GM12874 (cell line): ENCODE measurements at regions not wholly inside any gene's neighbourhood (a gene's known extent, or its start where the extent isn't known, plus 50 kb on each side); places are given as distances from the start of the nearest gene placed in this dataset.

Experiments used
- TF ChIP-seq, protein P1 (sequence below): IDR thresholded peaks from 2 replicates; pipeline ENCODE4 v1.5.1; 2011; ENCODE audit warnings: low read depth, mild to moderate bottlenecking, control low read depth, low read length, moderate library complexity; ENCODE audit not compliant: insufficient read depth

- TF ChIP-seq, protein P1, sequence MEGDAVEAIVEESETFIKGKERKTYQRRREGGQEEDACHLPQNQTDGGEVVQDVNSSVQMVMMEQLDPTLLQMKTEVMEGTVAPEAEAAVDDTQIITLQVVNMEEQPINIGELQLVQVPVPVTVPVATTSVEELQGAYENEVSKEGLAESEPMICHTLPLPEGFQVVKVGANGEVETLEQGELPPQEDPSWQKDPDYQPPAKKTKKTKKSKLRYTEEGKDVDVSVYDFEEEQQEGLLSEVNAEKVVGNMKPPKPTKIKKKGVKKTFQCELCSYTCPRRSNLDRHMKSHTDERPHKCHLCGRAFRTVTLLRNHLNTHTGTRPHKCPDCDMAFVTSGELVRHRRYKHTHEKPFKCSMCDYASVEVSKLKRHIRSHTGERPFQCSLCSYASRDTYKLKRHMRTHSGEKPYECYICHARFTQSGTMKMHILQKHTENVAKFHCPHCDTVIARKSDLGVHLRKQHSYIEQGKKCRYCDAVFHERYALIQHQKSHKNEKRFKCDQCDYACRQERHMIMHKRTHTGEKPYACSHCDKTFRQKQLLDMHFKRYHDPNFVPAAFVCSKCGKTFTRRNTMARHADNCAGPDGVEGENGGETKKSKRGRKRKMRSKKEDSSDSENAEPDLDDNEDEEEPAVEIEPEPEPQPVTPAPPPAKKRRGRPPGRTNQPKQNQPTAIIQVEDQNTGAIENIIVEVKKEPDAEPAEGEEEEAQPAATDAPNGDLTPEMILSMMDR: no peak
These were observed 163.2 kb upstream of the P2RY1 start for GRCh38 chr3:152671446-152672319.

GRCh38 chr3:152672320-152672649 lies 162.6 kb upstream of the P2RY1 start:
- TF ChIP-seq, protein P1: no peak

DNA sequence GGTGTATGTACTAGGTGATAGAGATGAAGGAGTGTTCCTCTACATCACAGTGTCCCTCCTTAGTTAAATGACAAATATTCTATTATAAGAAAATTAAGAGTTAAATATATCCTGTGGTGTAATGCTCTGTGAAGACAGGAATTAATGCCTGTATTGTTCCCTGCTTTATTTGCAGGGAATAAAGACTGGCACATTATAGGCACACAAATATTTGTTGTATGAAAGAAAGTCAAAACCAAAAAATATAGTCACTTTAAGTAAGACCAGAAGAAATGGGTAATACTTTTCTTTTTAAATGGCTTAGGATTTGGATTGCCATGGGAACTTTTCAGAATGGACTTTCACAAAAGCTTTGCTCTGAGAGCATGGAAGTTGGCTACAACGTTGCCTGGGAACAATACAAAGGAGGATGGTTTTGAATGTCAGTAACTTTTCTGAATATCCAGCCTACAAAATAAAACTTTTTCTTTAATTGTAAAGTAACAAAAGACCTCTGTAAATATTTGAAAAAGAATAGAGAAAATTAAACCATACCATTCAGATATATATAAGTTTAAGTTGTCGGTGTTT lies 158.0 kb upstream of the P2RY1 start:
- TF ChIP-seq, protein P1: no peak

GRCh38 chr3:152677491-152677890 lies 157.4 kb upstream of the P2RY1 start:
- TF ChIP-seq, protein P1: no peak

GRCh38 chr3:152682477-152682876 lies 152.5 kb upstream of the P2RY1 start:
- TF ChIP-seq, protein P1: no peak

DNA sequence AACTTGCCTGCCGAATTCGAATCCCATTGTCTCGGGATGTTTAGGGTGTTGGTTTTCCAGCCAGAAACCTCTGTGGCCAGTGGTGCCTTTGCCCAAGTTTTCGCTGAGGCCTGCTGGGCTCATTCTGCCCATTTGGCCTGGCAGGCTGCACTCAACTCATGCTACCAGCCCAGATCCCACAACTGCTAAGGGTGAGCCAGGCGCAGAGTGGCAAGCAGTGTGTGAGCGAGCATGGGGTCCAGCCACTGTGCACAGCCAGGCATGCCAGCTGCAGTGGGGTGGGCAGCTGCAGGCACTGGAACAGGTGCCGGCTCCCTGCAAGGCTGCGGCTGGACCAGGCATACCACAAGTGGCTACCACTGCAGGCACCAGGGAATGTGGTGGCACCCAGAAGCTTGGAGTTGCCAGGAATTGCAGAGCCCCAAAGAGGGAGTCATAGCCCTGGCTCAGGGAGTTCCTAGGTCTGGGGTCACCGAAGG lies 151.4 kb upstream of the P2RY1 start:
- TF ChIP-seq, protein P1: no peak

DNA sequence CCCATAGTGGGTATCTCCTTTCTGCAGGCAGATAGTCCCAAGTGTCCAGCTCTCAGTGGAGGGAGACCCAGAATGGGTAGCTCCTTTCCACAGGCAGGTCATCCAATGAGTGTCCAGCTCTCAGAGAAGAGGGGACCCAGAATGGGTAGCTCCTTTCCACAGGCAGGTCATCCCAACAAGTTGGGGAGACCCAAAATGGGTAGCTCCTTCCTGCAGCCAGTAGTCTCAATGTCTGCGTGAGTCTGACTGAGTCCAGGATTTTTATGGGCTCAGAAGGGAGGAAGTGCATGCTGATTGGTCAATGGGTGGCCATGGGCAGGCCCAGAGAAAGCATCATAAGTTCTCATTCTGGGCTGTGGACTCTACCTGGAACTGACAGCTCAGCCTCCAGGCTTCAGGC lies 150.7 kb upstream of the P2RY1 start:
- TF ChIP-seq, protein P1: no peak
